Natural killer cell (primary cell): ENCODE measurements at regions not wholly inside any gene's neighbourhood (a gene's known extent, or its start where the extent isn't known, plus 50 kb on each side); places are given as distances from the start of the nearest gene placed in this dataset.

Experiments used
- ATAC-seq, 3 donors: fragments of 150-1000 bp in 2 of 3; fragments of 200-7000 bp in 1 of 3; cut with Tn5 transposase; 1 replicate in 1 of 3; 2 replicates in 2 of 3; pipeline ENCODE4 v1.10.0; 2021; ENCODE audit warnings: mild to moderate bottlenecking in 2 of 3, moderate library complexity in 2 of 3
- DNase-seq, 2 donors: peaks; one replicate each; pipeline versions ENCODE4 v3.0.0 to v3.0.0-alpha.2; 2013 to 2021; ENCODE audit warnings: mixed read lengths in 1 of 2
- H3K27ac ChIP-seq: one replicate; pipeline ENCODE4 v1.5.1; 2013; ENCODE audit warnings: mild to moderate bottlenecking, low read length
- H3K27me3 ChIP-seq: one replicate; pipeline ENCODE4 v1.6.1; 2013; ENCODE audit warnings: low read length; ENCODE audit not compliant: control insufficient read depth, insufficient read depth
- H3K36me3 ChIP-seq: one replicate; pipeline ENCODE4 v1.6.1; 2013; ENCODE audit warnings: low read length; ENCODE audit not compliant: control insufficient read depth, insufficient read depth
- H3K4me1 ChIP-seq: one replicate; pipeline ENCODE4 v1.6.1; 2013; ENCODE audit warnings: low read length; ENCODE audit not compliant: control insufficient read depth, insufficient read depth
- H3K4me3 ChIP-seq: one replicate; pipeline ENCODE4 v1.5.1; 2013; ENCODE audit warnings: low read length
- H3K9me3 ChIP-seq: one replicate; pipeline ENCODE4 v1.6.1; 2013; ENCODE audit warnings: low read length; ENCODE audit not compliant: control insufficient read depth, insufficient read depth
- H3K27ac Mint-ChIP-seq, 2 donors: one replicate each; pipeline ENCODE4 v1.8.0; 2022; ENCODE audit warnings: mild to moderate bottlenecking in 2 of 2, mixed read lengths in 2 of 2, moderate library complexity in 1 of 2
- H3K27me3 Mint-ChIP-seq, 2 donors: one replicate each; pipeline ENCODE4 v1.8.0; 2022; ENCODE audit warnings: low read depth in 2 of 2, mixed read lengths in 2 of 2
- H3K36me3 Mint-ChIP-seq: one replicate; pipeline ENCODE4 v1.8.0; 2022; ENCODE audit warnings: mixed read lengths
- H3K4me1 Mint-ChIP-seq, 2 donors: one replicate each; pipeline ENCODE4 v1.8.0; 2022; ENCODE audit warnings: mixed read lengths in 2 of 2
- H3K4me3 Mint-ChIP-seq: one replicate; pipeline ENCODE4 v1.8.0; 2022; ENCODE audit warnings: mild to moderate bottlenecking, moderate library complexity, mixed read lengths
- H3K9me3 Mint-ChIP-seq, 2 donors: one replicate each; pipeline ENCODE4 v1.8.0; 2022; ENCODE audit warnings: mixed read lengths in 2 of 2
- WGBS: methylation state at CpG from one replicate; pipeline ENCODE4 v1.1.7; 2013; ENCODE audit warnings: missing lambda C conversion rate; ENCODE audit not compliant: insufficient coverage; 5-methylcytosine and 5-hydroxymethylcytosine counted together
- intact Hi-C: fragments of 100-400 bp; cut with micrococcal nuclease; formaldehyde crosslinking; loops from one replicate; pipeline ENCODE4 v1.14.2; 2022
- TF ChIP-seq, protein P1 (sequence below): fragments of 200-600 bp; IDR thresholded peaks from one replicate; pipeline ENCODE4 v1.8.0; 2022; ENCODE audit warnings: antibody characterized with exemption

DNA sequence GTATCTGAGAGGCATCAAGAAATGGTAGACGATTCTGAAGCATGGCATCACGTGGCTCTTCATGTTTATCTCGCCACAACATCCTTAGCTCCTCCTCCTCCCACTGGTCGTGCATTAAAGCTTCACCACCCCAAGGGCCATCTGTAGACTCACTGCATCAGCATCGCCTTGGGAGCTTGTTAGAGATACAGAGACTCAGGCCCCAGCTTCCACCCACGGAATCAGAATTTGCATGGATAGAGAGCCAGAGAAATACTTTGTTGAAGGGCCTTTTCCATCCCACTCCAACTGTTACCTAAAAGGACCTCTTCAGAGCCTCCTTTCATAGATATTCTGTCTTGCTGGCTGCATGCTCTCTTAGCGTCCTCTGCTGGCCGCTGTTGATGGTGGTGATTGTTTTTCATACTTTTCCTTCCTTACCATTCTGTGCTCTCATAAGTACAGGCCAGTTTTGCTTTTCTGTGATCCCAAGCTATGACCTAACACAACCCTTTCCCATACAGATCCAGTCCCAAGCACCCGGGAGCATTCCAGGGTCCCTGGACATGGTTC lies 1049.4 kb upstream of the EEF2KMT start:
- intact Hi-C loops, result no loop called here

DNA sequence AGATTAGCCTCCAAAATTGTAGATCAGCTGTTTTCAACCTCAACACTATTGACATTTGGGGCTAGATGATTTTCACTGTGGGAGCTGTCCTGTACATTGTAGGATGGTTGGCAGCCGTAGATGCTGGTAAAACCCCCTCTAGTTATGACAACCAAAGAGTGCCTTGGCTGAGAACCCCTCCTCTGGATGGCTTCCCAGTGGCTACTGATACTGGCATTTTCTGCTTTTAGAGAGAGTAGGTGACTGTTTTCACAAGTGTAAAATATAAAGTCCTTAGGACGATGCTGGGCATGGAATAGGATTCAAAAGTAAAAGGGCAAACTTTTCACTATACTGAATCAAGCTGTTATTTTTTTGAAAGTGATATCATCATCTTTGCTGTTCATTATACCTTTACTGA lies 1048.8 kb upstream of the EEF2KMT start:
- peaks cover 5 to 6% of the 10 kb centered on the region in 2 donors for H3K9me3 Mint-ChIP-seq
- no peaks in the 10 kb centered on the region for H3K4me1 ChIP-seq
- no peaks in the 10 kb centered on the region for H3K4me1 Mint-ChIP-seq
- no peak overlapping the region for H3K27ac Mint-ChIP-seq
- 88% methylated on average over 1 of the region's 2 CpGs for WGBS
- no peaks in the 10 kb centered on the region for H3K27me3 Mint-ChIP-seq
- H3K9me3 ChIP-seq, result no peaks in the 10 kb centered on the region
- H3K36me3 ChIP-seq, result no peaks in the 10 kb centered on the region
- intact Hi-C loops, result no loop called here
- ATAC-seq, result no peak
- no peak overlapping the region for H3K4me3 Mint-ChIP-seq
- H3K4me3 ChIP-seq, result no peak overlapping the region
- TF ChIP-seq, protein P1, sequence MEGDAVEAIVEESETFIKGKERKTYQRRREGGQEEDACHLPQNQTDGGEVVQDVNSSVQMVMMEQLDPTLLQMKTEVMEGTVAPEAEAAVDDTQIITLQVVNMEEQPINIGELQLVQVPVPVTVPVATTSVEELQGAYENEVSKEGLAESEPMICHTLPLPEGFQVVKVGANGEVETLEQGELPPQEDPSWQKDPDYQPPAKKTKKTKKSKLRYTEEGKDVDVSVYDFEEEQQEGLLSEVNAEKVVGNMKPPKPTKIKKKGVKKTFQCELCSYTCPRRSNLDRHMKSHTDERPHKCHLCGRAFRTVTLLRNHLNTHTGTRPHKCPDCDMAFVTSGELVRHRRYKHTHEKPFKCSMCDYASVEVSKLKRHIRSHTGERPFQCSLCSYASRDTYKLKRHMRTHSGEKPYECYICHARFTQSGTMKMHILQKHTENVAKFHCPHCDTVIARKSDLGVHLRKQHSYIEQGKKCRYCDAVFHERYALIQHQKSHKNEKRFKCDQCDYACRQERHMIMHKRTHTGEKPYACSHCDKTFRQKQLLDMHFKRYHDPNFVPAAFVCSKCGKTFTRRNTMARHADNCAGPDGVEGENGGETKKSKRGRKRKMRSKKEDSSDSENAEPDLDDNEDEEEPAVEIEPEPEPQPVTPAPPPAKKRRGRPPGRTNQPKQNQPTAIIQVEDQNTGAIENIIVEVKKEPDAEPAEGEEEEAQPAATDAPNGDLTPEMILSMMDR, result no peak
- H3K36me3 Mint-ChIP-seq, result peaks cover 6% of the 10 kb centered on the region
- H3K27me3 ChIP-seq, result no peaks in the 10 kb centered on the region
- no peak overlapping the region for H3K27ac ChIP-seq
- no peak for DNase-seq

More for the DNA sequence above, 1049.4 kb upstream of the EEF2KMT start:
- Histone ChIP-seq H3K9me3 (no peaks in the 10 kb centered on the region), H3K36me3 (no peaks in the 10 kb centered on the region), H3K4me1 (no peaks in the 10 kb centered on the region), H3K4me3 (no peak overlapping the region), H3K27ac (no peak overlapping the region), H3K27me3 (no peaks in the 10 kb centered on the region)
- Mint-ChIP-seq H3K9me3 (peaks cover 4 to 5% of the 10 kb centered on the region in 2 donors), H3K27ac (no peak overlapping the region), H3K36me3 (peaks cover 6% of the 10 kb centered on the region), H3K4me1 (no peaks in the 10 kb centered on the region), H3K4me3 (no peak overlapping the region), H3K27me3 (no peaks in the 10 kb centered on the region)
- no peak for DNase-seq
- ATAC-seq, result no peak
- 76% methylated on average over 7 of the region's 9 CpGs for WGBS
- TF ChIP-seq, protein P1, result no peak

DNA sequence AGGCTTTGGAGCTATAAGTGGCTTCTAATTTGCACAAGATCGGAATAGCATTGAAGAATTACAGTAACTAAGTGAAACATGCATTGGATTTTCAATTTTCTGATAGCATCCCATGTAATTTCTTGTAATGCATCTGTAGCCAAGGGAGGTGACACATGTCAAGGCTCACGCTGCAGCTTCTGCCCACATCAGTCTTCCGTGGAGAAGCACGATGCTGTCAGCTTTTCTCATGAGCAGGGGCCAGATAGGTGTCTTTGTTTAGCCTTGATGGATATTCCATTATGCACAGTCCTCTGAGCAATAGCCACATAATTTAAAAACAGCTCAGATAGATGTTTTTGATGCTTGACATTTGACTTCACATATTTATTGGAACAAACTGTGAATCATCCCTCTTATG lies 1046.9 kb upstream of the EEF2KMT start:
- intact Hi-C loops, result no loop called here
- no peak for ATAC-seq
- Histone ChIP-seq H3K4me3 (no peak overlapping the region), H3K27me3 (no peaks in the 10 kb centered on the region), H3K27ac (no peak overlapping the region), H3K4me1 (no peaks in the 10 kb centered on the region), H3K36me3 (no peaks in the 10 kb centered on the region), H3K9me3 (no peaks in the 10 kb centered on the region)
- H3K27me3 Mint-ChIP-seq, result no peaks in the 10 kb centered on the region
- H3K36me3 Mint-ChIP-seq, result peaks cover 6% of the 10 kb centered on the region
- 93% methylated on average over 4 of the region's 4 CpGs for WGBS
- DNase-seq, result no peak
- no peaks in the 10 kb centered on the region for H3K4me1 Mint-ChIP-seq
- peaks cover 7 to 13% of the 10 kb centered on the region in 2 donors for H3K9me3 Mint-ChIP-seq
- no peak overlapping the region for H3K27ac Mint-ChIP-seq
- H3K4me3 Mint-ChIP-seq, result no peak overlapping the region
- TF ChIP-seq, protein P1, result no peak

DNA sequence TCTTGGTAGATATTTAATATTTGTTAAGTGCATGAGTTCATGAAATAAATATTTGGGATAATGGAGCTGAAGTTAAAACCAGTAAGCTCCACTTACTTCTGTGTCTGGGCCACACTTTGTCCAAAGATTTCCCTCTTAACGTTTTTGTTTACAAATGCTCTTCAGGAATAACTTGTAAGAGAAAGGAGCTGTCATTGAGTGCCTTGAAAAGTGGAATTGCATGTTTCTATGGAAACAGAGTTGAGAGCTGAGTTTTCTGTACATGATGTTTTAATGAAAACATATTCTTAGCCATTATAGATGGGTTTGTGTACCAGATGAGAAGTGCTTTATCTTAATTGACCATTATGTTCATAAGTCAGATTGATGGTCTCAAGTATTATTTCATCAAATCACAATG lies 1045.4 kb upstream of the EEF2KMT start:
- peaks cover 6% of the 10 kb centered on the region for H3K36me3 Mint-ChIP-seq
- Histone ChIP-seq H3K9me3 (no peaks in the 10 kb centered on the region), H3K36me3 (no peaks in the 10 kb centered on the region), H3K4me1 (no peaks in the 10 kb centered on the region), H3K27ac (no peak overlapping the region), H3K27me3 (no peaks in the 10 kb centered on the region), H3K4me3 (no peak overlapping the region)
- no peak for ATAC-seq
- no peak overlapping the region for H3K4me3 Mint-ChIP-seq
- intact Hi-C loops, result no loop called here
- H3K27me3 Mint-ChIP-seq, result no peaks in the 10 kb centered on the region
- no peaks in the 10 kb centered on the region for H3K4me1 Mint-ChIP-seq
- no peak for DNase-seq
- TF ChIP-seq, protein P1, result no peak
- 58% methylated on average over 1 of the region's 1 CpG for WGBS
- H3K9me3 Mint-ChIP-seq, result peaks cover 7 to 13% of the 10 kb centered on the region in 2 donors
- H3K27ac Mint-ChIP-seq, result no peak overlapping the region
